ENCODE measurements at regions not wholly inside any gene's neighbourhood (a gene's known extent, or its start where the extent isn't known, plus 50 kb on each side); places are given as distances from the start of the nearest gene placed in this dataset.

DNA sequence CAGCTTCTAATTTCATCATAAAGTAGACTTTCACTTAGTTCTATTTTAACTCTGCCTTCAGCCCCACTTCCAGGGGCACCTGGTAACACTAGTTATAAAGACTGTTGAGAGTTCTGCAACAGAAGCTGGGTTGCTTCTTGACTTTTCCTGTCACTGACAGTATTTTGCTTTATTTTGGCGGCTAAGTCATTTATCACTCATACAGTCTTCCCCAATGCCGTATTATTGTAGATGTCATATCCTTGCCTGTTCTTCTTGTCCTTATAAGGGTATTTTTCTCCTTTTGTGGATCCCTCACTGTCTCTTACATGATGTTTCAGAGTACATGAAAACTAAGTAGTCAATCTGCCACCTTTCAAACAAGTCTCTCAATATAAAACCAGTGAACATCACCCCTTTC, 369.0 kb upstream of the PPP2R3A start:
- TF ChIP-seq EP300 (IDR thresholded peaks at IDR 0.05), result no peak
- TF ChIP-seq, protein P1, sequence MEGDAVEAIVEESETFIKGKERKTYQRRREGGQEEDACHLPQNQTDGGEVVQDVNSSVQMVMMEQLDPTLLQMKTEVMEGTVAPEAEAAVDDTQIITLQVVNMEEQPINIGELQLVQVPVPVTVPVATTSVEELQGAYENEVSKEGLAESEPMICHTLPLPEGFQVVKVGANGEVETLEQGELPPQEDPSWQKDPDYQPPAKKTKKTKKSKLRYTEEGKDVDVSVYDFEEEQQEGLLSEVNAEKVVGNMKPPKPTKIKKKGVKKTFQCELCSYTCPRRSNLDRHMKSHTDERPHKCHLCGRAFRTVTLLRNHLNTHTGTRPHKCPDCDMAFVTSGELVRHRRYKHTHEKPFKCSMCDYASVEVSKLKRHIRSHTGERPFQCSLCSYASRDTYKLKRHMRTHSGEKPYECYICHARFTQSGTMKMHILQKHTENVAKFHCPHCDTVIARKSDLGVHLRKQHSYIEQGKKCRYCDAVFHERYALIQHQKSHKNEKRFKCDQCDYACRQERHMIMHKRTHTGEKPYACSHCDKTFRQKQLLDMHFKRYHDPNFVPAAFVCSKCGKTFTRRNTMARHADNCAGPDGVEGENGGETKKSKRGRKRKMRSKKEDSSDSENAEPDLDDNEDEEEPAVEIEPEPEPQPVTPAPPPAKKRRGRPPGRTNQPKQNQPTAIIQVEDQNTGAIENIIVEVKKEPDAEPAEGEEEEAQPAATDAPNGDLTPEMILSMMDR (IDR thresholded peaks at IDR 0.05), result no peak
- no peak for TF ChIP-seq POLR2AphosphoS5 (IDR thresholded peaks at IDR 0.05)

Data from sigmoid colon (tissue), 4 donors.